ENCODE measurements at regions not wholly inside any gene's neighbourhood (a gene's known extent, or its start where the extent isn't known, plus 50 kb on each side); places are given as distances from the start of the nearest gene placed in this dataset.

GRCh38 chr4:111930659-111931058, 214.6 kb upstream of the FAM241A start:
- ChIA-PET CTCF (interaction anchor here (1.3 kb wide), 1 partner anchor 101 kb away, joined by 3 read pairs; no protein-coding TSS in a partner anchor), POLR2A (no interaction called here)
- no peaks in the 10 kb centered on the region for H3K79me2 ChIP-seq (ENCODE audit: control insufficient read depth, insufficient read depth, low read length)
- intact Hi-C loops (cut with micrococcal nuclease) (no loop called here), dilution Hi-C loops (cut with MboI; ENCODE audit: extremely low pct_ligation_motif_present, low sequenced_read_pairs) (no loop called here)
- no peaks in the 10 kb centered on the region for H4K20me1 ChIP-seq (replicated peaks; ENCODE audit: control insufficient read depth, extremely low read depth, insufficient read depth, low read length)
- no peak for DNase-seq (ENCODE audit: low read depth, low spot score)
- H3K27me3 ChIP-seq (ENCODE audit: control insufficient read depth in 2 of 2, insufficient read depth in 2 of 2, low read length in 2 of 2), result peaks cover 7 to 20% of the 10 kb centered on the region in 2 experiments
- no peaks in the 10 kb centered on the region for H3K36me3 ChIP-seq (ENCODE audit: control insufficient read depth in 2 of 2, extremely low read depth in 1 of 2, insufficient read depth in 2 of 2, low read length in 2 of 2)
- H3K9me3 ChIP-seq (replicated peaks; ENCODE audit: control insufficient read depth, insufficient read depth, low read length), result no peaks in the 10 kb centered on the region
- H3K27ac ChIP-seq (ENCODE audit: insufficient read depth, low read depth, low read length), result no peak overlapping the region
- TF ChIP-seq GATA2 (IDR thresholded peaks at IDR 0.05; ENCODE audit: insufficient read depth, insufficient read length, low read depth, low read length) (no peak), EZH2 (IDR thresholded peaks at IDR 0.05; ENCODE audit: borderline replicate concordance, low read depth, low read length, severe bottlenecking) (no peak), POLR2A (IDR thresholded peaks at IDR 0.05; ENCODE audit: low read depth, low read length) (no peak), MYC (IDR thresholded peaks at IDR 0.05; ENCODE audit: low read depth, low read length) (no peak), POLR2AphosphoS5 (IDR thresholded peaks at IDR 0.05; ENCODE audit: insufficient read depth, low read depth, low read length) (no peak), FOS (IDR thresholded peaks at IDR 0.05; ENCODE audit: borderline replicate concordance, insufficient read depth, low read length) (no peak), JUN (IDR thresholded peaks at IDR 0.05; ENCODE audit: borderline replicate concordance, insufficient read depth, insufficient read length, low read depth) (no peak)
- TF ChIP-seq, protein P1, sequence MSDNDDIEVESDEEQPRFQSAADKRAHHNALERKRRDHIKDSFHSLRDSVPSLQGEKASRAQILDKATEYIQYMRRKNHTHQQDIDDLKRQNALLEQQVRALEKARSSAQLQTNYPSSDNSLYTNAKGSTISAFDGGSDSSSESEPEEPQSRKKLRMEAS (IDR thresholded peaks at IDR 0.05; ENCODE audit: insufficient read depth, insufficient read length), result no peak
- TF ChIP-seq, protein P2, sequence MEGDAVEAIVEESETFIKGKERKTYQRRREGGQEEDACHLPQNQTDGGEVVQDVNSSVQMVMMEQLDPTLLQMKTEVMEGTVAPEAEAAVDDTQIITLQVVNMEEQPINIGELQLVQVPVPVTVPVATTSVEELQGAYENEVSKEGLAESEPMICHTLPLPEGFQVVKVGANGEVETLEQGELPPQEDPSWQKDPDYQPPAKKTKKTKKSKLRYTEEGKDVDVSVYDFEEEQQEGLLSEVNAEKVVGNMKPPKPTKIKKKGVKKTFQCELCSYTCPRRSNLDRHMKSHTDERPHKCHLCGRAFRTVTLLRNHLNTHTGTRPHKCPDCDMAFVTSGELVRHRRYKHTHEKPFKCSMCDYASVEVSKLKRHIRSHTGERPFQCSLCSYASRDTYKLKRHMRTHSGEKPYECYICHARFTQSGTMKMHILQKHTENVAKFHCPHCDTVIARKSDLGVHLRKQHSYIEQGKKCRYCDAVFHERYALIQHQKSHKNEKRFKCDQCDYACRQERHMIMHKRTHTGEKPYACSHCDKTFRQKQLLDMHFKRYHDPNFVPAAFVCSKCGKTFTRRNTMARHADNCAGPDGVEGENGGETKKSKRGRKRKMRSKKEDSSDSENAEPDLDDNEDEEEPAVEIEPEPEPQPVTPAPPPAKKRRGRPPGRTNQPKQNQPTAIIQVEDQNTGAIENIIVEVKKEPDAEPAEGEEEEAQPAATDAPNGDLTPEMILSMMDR (IDR thresholded peaks at IDR 0.05; ENCODE audit: extremely low read depth in 1 of 2, insufficient read depth in 1 of 2, low read depth in 1 of 2, low read length in 2 of 2), result no peak
- no peaks in the 10 kb centered on the region for H3K9me1 ChIP-seq (replicated peaks; ENCODE audit: control insufficient read depth, extremely low read depth, insufficient read depth, low read length)
- H3K9ac ChIP-seq (replicated peaks; ENCODE audit: extremely low read depth, insufficient read depth, low read length), result no peak overlapping the region
- H2AFZ ChIP-seq (ENCODE audit: low read depth, low read length), result no peak overlapping the region
- H3K4me2 ChIP-seq (ENCODE audit: insufficient read depth, low read length), result no peak overlapping the region
- FAIRE-seq, result no peak
- no peaks in the 10 kb centered on the region for H3K4me1 ChIP-seq (ENCODE audit: control insufficient read depth, extremely low read depth, insufficient read depth, low read length)
- no peak overlapping the region for H3K4me3 ChIP-seq (replicated peaks in 1 of 3; ENCODE audit: insufficient read depth in 1 of 3, low read depth in 1 of 3, low read length in 3 of 3)
- BruUV-seq (replicated peaks), result no TSS peak

Data from endothelial cell of umbilical vein (primary cell).